ENCODE measurements at regions not wholly inside any gene's neighbourhood (a gene's known extent, or its start where the extent isn't known, plus 50 kb on each side); places are given as distances from the start of the nearest gene placed in this dataset.

DNA sequence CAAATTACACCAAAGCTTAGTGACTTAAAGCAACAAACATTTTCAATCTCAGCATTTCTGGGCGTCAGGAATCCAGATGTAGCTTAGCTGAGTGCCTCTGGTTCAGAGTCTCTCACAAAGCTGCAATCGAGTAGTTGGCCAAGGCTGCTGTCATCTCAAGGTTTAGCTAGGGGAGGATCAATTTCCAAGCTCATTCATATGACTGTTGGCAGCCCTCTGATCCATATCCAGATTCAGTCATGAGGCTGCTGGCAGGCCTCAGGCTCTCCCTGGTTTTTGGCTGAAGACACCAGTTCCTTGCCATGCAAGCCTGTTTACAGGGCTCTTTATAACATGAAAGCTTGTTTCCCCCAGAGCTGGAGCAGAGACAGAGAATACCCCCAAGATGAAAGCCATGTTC, 419.5 kb upstream of the TLE4 start:
- TF ChIP-seq, protein P1, sequence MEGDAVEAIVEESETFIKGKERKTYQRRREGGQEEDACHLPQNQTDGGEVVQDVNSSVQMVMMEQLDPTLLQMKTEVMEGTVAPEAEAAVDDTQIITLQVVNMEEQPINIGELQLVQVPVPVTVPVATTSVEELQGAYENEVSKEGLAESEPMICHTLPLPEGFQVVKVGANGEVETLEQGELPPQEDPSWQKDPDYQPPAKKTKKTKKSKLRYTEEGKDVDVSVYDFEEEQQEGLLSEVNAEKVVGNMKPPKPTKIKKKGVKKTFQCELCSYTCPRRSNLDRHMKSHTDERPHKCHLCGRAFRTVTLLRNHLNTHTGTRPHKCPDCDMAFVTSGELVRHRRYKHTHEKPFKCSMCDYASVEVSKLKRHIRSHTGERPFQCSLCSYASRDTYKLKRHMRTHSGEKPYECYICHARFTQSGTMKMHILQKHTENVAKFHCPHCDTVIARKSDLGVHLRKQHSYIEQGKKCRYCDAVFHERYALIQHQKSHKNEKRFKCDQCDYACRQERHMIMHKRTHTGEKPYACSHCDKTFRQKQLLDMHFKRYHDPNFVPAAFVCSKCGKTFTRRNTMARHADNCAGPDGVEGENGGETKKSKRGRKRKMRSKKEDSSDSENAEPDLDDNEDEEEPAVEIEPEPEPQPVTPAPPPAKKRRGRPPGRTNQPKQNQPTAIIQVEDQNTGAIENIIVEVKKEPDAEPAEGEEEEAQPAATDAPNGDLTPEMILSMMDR (conservative IDR thresholded peaks at IDR 0.05; ENCODE audit: low read length), result no peak
- no peak for TF ChIP-seq EZH2phosphoT487 (IDR thresholded peaks at IDR 0.05; ENCODE audit: borderline replicate concordance)
